ENCODE measurements at regions not wholly inside any gene's neighbourhood (a gene's known extent, or its start where the extent isn't known, plus 50 kb on each side); places are given as distances from the start of the nearest gene placed in this dataset.

- ATAC-seq (no peak), DNase-seq (no peak)
- H3K4me1 ChIP-seq: peaks cover 6% of the 10 kb centered on the region
- intact Hi-C loops (cut with DNase I): no loop called here
- no peak for TF ChIP-seq CTCF (IDR thresholded peaks at IDR 0.05)
- no peaks in the 10 kb centered on the region for H3K9me3 ChIP-seq
- H3K27me3 ChIP-seq (ENCODE audit: low read depth): no peaks in the 10 kb centered on the region
- no peaks in the 10 kb centered on the region for H3K36me3 ChIP-seq
- no peak overlapping the region for H3K27ac ChIP-seq
- H3K4me3 ChIP-seq: no peak overlapping the region
These were observed 52.0 kb upstream of the GADD45A start for GRCh38 chr1:67632811-67633655.

- no peak for TF ChIP-seq CTCF (IDR thresholded peaks at IDR 0.05)
- ATAC-seq (no peak), DNase-seq (no peak)
- peaks cover 1% of the 10 kb centered on the region for H3K4me1 ChIP-seq
- H3K27ac ChIP-seq: no peak overlapping the region
- no peaks in the 10 kb centered on the region for H3K27me3 ChIP-seq (ENCODE audit: low read depth)
- no peaks in the 10 kb centered on the region for H3K36me3 ChIP-seq
- H3K4me3 ChIP-seq: no peak overlapping the region
- intact Hi-C loops (cut with DNase I): no loop called here
- no peaks in the 10 kb centered on the region for H3K9me3 ChIP-seq
These were observed 50.5 kb upstream of the GADD45A start for GRCh38 chr1:67634396-67634935.

GRCh38 chr1:67635055-67635809 is 49.8 kb upstream of the GADD45A start:
- Histone ChIP-seq H3K4me1 (no peaks in the 10 kb centered on the region), H3K9me3 (no peaks in the 10 kb centered on the region), H3K36me3 (no peaks in the 10 kb centered on the region), H3K27ac (no peak overlapping the region), H3K4me3 (no peak overlapping the region), H3K27me3 (ENCODE audit: low read depth) (no peaks in the 10 kb centered on the region)
- no peak for DNase-seq
- no peak for TF ChIP-seq CTCF (IDR thresholded peaks at IDR 0.05)
- ATAC-seq: peak in 1 of 2 donors; percentile 18
- intact Hi-C loops (cut with DNase I): no loop called here

Data from lower lobe of right lung (tissue), 2 donors.